ENCODE measurements at regions not wholly inside any gene's neighbourhood (a gene's known extent, or its start where the extent isn't known, plus 50 kb on each side); places are given as distances from the start of the nearest gene placed in this dataset.

- no peak for TF ChIP-seq CTCF (IDR thresholded peaks at IDR 0.05; ENCODE audit: insufficient read depth, low read depth, low read length)
- no peak for TF ChIP-seq EZH2 (IDR thresholded peaks at IDR 0.05; ENCODE audit: insufficient read depth, low read length)
Observed at GRCh38 chr11:71182791-71183677, 69.3 kb downstream of the SHANK2 start.
